ENCODE measurements at regions not wholly inside any gene's neighbourhood (a gene's known extent, or its start where the extent isn't known, plus 50 kb on each side); places are given as distances from the start of the nearest gene placed in this dataset.
"Not testable (repeated sequence)": the region's sequence is repeated elsewhere in the genome, so short reads cannot be mapped to it uniquely, and the experiment has no call there.

DNA sequence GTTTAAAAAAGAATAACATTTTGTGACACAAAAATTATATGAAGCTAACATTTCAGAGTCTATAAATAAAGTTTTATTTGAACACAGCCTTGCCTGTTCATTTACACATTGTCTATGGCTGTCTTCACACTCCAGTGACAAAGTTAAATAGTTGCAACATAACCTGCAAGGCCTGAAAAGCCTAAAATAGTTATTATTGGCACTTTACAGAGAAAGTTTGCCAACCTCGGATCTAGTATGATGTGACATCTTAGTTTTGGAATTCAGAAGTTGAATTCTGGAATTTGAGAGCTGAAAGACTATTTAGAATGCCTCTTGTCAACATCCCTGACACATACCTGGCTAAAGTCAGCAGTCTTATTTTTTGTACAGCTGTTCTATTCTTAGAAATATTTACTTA, 68.3 kb downstream of the DYRK2 start:
- DNase-seq: no peak

GRCh38 chr12:67719303-67719702, 70.8 kb downstream of the DYRK2 start:
- not testable (repeated sequence) for DNase-seq

GRCh38 chr12:67720351-67720856, 71.9 kb downstream of the DYRK2 start:
- no peak for DNase-seq

DNA sequence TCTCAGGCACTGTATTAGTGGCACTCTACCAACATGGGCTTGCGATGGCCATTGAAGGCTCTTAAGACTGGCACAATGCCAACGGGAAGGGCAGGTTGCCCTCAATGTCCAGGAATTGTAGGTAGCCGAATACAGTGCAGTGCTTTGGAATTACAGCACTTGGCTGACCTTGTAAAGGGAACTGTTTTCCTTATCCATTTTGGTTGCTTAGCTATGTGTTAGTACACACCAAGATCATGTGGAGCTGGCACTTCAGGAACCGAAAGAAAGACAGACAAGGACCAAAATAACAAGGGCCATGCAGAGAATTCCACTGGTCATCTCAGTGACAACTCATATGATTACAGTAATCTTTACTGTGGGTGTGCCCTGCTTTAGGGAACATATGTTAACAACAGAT, 72.7 kb downstream of the DYRK2 start:
- DNase-seq: no peak

DNA sequence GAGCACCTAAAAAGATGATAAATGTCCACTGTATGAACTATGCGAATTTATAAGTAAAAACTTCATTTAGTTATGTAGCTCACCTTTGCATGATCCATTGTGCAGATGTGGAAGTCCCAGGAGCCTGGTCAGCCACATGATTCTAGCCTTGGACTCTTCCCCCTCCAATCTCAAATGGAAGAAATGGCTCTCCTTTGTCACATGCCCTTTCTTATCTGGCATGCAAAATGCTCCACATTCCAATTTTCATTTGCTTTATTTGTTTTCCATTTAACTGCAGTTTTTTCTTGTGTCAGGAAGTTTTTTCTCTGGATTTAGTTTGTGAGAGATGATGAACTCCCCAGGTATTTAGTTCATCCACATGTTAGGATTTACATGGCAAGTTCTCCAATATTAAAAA, 73.8 kb downstream of the DYRK2 start:
- DNase-seq: no peak

DNA sequence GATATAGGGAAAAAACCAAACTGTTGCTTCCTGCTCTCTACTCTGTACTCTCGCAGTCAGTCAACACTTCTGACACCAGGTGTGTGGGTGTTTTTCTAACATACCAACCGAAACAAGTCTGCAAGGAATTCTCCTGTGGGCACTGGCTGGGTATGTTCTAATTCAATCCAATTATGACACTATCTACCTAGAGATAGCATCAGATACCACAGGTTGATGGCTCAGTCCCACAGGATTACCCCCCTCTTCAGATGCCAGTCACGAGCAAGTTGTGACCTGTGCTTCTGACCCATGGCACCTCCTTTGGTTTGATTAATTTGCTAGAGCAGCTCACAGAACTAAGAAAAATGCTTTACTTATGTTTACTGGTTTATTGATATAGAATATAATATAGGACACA, 78.3 kb downstream of the DYRK2 start:
- DNase-seq: no peak

DNA sequence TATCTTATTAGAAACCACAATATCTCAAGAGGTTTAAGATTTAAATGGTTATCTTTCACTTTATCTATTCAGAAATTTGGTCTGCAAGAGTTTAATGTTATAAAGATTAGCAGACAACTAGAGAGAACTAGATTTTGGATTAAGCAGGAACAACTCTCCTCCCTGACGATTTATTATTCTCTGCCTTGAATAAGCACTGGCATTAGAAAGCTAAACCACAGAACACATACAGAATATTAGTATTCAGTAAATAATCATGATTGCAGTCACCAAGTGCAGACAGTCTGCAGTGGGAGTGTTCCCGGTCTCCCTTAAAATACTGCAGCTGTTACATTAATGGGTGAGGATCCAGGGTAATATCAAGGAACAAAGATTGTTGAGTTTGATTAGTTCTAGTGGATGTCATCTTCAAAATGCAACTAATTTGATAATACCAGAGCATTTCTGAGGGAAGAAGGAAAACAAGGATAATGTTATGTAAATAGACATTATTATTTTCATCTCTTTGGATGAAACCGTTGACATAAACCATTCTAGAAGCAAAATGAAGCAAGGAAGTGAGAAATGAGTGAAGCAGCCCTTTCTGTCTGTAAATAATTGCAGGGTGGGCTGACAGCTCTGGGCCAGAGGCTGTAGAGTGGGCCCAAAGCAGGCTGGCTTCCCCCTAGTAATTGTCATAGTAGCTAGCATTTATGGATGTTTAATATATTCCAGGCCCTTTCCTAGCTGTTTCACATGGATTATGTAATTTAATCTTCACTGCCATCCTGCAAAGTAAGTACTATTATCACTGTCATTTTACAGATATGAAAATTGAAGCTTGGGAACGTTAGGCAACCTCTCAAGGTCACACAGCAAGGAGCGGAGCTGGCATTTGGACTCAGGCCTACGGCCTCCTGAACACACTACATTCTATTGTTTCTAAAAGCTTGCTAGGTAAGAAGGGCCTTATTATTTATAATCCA, 79.4 kb downstream of the DYRK2 start:
- no peak for DNase-seq

- DNase-seq: no peak
Measured at GRCh38 chr12:67732857-67733256, 84.3 kb downstream of the DYRK2 start.

- no peak for DNase-seq
Measured at GRCh38 chr12:67735868-67736267, 87.3 kb downstream of the DYRK2 start.

DNA sequence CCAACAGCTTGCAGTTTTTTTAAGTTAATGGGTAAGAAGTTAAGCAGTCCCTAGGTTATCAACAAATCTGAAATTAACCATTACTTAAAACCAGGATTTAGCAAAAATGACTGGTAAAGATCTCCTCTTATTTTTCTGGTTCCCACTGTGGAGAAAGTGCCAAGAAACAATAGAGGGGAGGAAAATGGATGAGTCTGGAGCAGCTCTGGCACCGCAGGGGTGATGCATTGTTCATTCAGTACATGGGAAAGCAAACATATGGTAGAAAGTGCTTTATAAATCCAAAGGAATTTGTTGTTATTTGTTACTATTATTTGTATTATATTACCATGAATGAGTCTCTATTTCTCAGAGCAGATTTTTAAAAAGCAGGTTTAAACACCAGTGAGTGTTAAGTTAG, 92.2 kb downstream of the DYRK2 start:
- no peak for DNase-seq

- DNase-seq: no peak
Measured at GRCh38 chr12:67741270-67741669, 92.7 kb downstream of the DYRK2 start.

GRCh38 chr12:67742461-67742860, 93.9 kb downstream of the DYRK2 start:
- no peak for DNase-seq

- no peak for DNase-seq
Measured at GRCh38 chr12:67747869-67748742, 99.6 kb downstream of the DYRK2 start.

GRCh38 chr12:67748743-67749040, 100.1 kb downstream of the DYRK2 start:
- no peak for DNase-seq

DNA sequence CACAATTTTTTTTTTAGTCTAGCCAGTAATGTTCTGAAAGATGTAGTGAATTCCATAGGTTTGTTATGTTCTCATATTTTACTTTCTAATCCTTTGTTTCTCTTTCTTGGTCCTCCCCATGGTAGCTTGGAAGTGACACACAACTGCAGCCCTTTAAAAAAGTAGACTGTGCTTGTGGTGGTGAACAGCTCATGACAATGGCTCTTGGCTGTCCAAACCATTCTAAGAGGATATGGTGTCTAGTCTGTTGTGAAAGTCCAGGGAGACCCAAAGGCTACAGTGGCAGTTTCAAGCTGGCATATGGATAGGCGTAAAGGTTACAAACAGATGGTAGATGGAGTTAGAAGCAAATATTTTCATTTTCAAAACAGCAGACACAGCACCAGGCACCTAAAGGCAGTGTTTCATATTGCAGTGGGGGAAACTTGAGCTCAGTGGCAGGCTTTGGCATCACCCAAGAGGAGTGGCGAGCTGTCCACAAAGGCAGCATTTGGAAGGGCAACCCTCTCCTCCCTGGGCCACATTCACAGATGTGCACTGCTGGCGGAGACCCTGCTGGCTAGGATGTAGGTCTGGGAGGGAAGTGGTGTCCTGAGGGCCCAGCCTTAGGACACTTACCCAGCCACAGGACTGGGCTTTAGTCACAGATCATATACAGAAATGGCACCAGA, 102.1 kb downstream of the DYRK2 start:
- DNase-seq: no peak

DNA sequence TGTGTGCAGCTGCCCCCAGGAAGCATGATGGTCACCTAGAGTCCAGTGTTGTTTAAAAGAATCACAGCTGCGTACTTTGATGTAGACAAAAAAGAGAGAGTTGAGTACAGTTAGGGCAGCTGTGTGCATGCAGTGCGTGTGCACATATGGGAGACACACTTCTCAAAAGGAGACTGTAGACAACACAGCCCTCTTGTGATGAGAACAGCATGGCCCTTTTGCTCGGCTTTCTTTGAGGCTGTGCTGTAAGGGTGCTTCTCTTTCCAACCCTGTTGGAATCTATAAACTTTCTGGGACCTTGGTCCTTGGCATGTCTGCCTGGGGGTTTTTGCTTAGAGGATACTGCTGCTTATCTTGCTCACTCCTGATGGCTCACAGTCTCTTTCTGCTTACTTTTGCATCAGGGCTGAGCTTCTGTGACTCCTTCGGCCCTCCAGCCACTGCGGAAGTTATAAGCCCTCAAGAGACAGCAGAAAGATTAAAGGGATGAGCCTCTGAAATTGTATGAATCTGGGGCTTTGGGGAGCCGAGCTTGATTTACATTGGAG, 102.9 kb downstream of the DYRK2 start:
- DNase-seq: no peak

- DNase-seq: no peak
Measured at GRCh38 chr12:67752226-67752732, 103.7 kb downstream of the DYRK2 start.

DNA sequence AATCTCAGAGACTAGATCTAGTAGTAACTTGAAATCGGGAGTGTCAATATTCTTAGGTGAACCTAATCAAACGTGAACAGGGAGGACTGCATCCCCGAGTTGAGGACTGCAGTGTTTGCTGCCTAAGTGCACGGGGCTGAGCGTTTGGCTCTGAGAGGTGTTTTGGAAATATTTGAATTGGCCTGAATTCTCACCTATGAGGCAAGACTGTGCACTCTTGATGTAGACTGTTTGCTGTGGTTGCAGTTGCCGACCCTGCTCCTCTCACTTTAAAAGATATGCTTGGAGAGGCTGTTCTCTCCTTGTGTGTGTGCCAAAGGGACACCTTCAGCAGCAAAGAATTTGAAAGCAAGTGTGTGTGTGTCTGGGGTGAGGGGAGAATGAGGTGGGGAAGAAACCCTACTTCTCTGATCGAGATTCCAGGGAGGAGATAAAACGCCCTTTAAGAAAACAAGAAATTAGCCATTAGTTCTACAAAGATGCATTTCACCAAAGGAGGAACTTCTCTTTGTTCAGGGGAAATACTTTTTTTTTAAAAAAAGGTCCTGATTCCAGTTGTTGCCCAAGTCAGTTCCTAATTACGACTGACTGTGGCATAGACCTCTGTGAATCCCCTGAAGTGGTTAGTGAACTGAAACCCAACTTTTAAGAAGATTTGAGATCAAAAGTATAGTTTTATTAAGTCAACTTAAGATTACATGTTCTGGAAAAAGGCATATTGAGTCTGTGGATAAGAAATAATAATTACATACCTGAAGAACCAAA, 106.6 kb downstream of the DYRK2 start:
- DNase-seq: no peak

DNA sequence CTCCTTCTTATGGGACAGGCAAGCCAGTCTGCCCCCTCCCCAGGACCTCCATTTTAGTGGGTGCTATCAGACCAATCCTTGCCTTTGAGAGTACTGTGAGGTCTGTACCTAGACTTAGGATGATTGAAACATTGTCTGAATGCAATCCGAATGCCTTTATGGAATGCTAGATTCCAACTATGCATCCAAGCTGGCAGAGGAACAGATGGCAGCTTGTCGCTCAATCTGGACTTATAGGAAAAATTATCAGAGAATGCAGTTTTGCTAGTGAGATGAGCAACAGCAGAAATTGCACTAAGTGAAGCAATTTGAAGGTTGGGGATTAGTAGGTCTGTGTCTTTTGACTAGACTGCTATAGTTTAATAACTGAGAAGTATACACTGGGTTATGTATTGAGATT, 109.1 kb downstream of the DYRK2 start:
- no peak for DNase-seq

DNA sequence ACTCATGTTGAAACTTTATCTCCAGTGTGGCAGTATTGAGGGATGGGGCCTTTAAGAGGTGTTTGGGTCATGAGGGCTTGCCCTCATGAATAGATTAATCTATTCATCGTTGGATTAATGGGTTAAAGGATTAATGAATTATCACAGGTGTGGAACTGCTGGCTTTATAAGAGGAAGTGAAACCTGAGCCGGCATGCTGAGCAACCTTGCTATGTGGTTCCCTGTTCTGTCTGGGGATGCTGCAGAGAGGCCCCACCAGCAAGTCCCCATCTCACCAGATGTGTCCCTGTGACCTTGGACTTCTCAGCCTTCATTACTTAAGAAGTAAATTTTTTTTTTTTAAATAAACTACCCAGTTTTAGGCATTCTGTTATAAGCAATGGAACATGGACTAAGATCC, 109.6 kb downstream of the DYRK2 start:
- no peak for DNase-seq

GRCh38 chr12:67758521-67758920, 110.0 kb downstream of the DYRK2 start:
- DNase-seq: no peak

DNA sequence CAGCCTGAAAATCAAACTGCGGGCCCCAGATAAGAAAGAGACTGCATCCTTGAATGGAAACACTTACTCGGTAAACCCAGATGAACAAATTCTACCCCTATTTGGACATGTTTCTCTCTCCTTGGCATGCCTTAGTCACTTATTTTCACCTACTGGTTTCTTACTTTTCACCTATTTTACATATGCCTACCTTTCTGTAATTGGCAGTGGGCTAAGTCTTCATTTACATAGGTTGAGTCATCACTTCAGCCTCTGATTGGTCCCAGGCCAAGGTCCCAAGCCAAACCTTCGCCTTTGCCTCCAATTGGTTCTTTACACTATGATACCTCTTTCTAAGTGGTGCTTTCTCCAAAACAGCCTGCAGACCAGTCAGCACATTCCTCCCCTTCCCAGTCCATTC, 111.3 kb downstream of the DYRK2 start:
- no peak for DNase-seq
